ENCODE measurements at regions not wholly inside any gene's neighbourhood (a gene's known extent, or its start where the extent isn't known, plus 50 kb on each side); places are given as distances from the start of the nearest gene placed in this dataset.

GRCh38 chr17:79371984-79372383, 238.9 kb downstream of the RBFOX3 start:
- H2BK15ac ChIP-seq (ENCODE audit: low read depth, low read length): no peak overlapping the region
- H4K8ac ChIP-seq (replicated peaks; ENCODE audit: insufficient read length, low read depth, low read length): no peak overlapping the region
- H3K4me3 Mint-ChIP-seq: no peak overlapping the region
- no peak overlapping the region for H2AK5ac ChIP-seq (ENCODE audit: insufficient read length, low read length)
- H2BK5ac ChIP-seq (ENCODE audit: insufficient read length, low read length): no peak overlapping the region
- H3K27ac Mint-ChIP-seq: no peak overlapping the region
- H3K9ac ChIP-seq (ENCODE audit: extremely low read depth, insufficient read length, low read length): no peak overlapping the region
- no peaks in the 10 kb centered on the region for H3K79me2 ChIP-seq (ENCODE audit: insufficient read depth, low read length)
- peaks cover 15 to 45% of the 10 kb centered on the region in 2 experiments for H3K4me1 Mint-ChIP-seq
- H3K27me3 Mint-ChIP-seq (ENCODE audit: low read depth): peaks cover 20% of the 10 kb centered on the region
- H3K56ac ChIP-seq (ENCODE audit: insufficient read length, low read depth, low read length): no peak overlapping the region
- no peaks in the 10 kb centered on the region for H3K27me3 ChIP-seq (ENCODE audit: insufficient read depth, low read length)
- H3K4me2 ChIP-seq (ENCODE audit: insufficient read depth, insufficient read length, low read length): no peak overlapping the region
- no peak overlapping the region for H3K18ac ChIP-seq (ENCODE audit: insufficient read length, low read depth, low read length)
- H2BK12ac ChIP-seq (ENCODE audit: insufficient read length, low read depth, low read length): no peak overlapping the region
- H4K5ac ChIP-seq (ENCODE audit: insufficient read length, low read depth, low read length): no peak overlapping the region
- H2BK120ac ChIP-seq (ENCODE audit: low read depth, low read length, poor library complexity, severe bottlenecking): no peak overlapping the region
- H2AFZ ChIP-seq (ENCODE audit: low read length): no peak overlapping the region
- WGBS (ENCODE audit: extremely low coverage, insufficient read length, low lambda C conversion rate): no CpG with 5 or more reads among the region's 15 CpGs
- no peak overlapping the region for H4K91ac ChIP-seq (ENCODE audit: insufficient read length, low read depth, low read length)
- no peaks in the 10 kb centered on the region for H3K9me3 ChIP-seq (ENCODE audit: control insufficient read depth, low read depth, low read length)
- H4K20me1 ChIP-seq (ENCODE audit: control insufficient read depth, insufficient read depth, insufficient read length): no peaks in the 10 kb centered on the region
- H3K23me2 ChIP-seq (ENCODE audit: insufficient read length, low read depth, low read length, poor library complexity, severe bottlenecking): no peaks in the 10 kb centered on the region
- no peak overlapping the region for H3K23ac ChIP-seq (ENCODE audit: insufficient read length, low read depth, low read length)
- TF ChIP-seq, protein P1, sequence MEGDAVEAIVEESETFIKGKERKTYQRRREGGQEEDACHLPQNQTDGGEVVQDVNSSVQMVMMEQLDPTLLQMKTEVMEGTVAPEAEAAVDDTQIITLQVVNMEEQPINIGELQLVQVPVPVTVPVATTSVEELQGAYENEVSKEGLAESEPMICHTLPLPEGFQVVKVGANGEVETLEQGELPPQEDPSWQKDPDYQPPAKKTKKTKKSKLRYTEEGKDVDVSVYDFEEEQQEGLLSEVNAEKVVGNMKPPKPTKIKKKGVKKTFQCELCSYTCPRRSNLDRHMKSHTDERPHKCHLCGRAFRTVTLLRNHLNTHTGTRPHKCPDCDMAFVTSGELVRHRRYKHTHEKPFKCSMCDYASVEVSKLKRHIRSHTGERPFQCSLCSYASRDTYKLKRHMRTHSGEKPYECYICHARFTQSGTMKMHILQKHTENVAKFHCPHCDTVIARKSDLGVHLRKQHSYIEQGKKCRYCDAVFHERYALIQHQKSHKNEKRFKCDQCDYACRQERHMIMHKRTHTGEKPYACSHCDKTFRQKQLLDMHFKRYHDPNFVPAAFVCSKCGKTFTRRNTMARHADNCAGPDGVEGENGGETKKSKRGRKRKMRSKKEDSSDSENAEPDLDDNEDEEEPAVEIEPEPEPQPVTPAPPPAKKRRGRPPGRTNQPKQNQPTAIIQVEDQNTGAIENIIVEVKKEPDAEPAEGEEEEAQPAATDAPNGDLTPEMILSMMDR (conservative IDR thresholded peaks at IDR 0.05): no peak
- H3K27ac ChIP-seq (ENCODE audit: insufficient read length, low read depth, low read length): no peak overlapping the region
- no peaks in the 10 kb centered on the region for H3K9me3 Mint-ChIP-seq
- no peaks in the 10 kb centered on the region for H3K79me1 ChIP-seq (ENCODE audit: insufficient read depth, low read depth, low read length, poor library complexity, severe bottlenecking)
- no peak for DNase-seq
- no peak overlapping the region for H3K4ac ChIP-seq (ENCODE audit: low read depth, low read length)
- no peak overlapping the region for H3T11ph ChIP-seq (ENCODE audit: low read length)
- H3K14ac ChIP-seq (ENCODE audit: insufficient read depth, low read length): no peak overlapping the region
- H2BK20ac ChIP-seq (ENCODE audit: low read depth, low read length, poor library complexity, severe bottlenecking): no peak overlapping the region
- H3K36me3 Mint-ChIP-seq (ENCODE audit: insufficient read depth in 1 of 3, low read depth in 3 of 3): no peaks in the 10 kb centered on the region
- H3K4me1 ChIP-seq (ENCODE audit: insufficient read depth, low read length): no peaks in the 10 kb centered on the region

Measured in H9 (cell line).